H1 (cell line): ENCODE measurements at regions not wholly inside any gene's neighbourhood (a gene's known extent, or its start where the extent isn't known, plus 50 kb on each side); places are given as distances from the start of the nearest gene placed in this dataset.

Source experiments
- CTCF ChIA-PET: fragments of 300-600 bp; sonication (Branson Sonifier 250); formaldehyde crosslinking; loops from one replicate; lab custom pipeline; 2021; ENCODE audit not compliant: partially characterized antibody; lab: Charles Lee
- POLR2A ChIA-PET: fragments of 300-600 bp; sonication (Branson Sonifier 250); formaldehyde crosslinking; loops from one replicate; lab custom pipeline; 2021; ENCODE audit warnings: inconsistent platforms; ENCODE audit not compliant: partially characterized antibody; lab: Charles Lee
- DNase-seq, 2 experiments: peaks; one replicate each; pipeline versions ENCODE4 v3.0.0 to v3.0.0-alpha.2; 2010 to 2022; ENCODE audit warnings: low spot score in 2 of 2, low read depth in 1 of 2, mixed read lengths in 1 of 2
- FAIRE-seq: peaks from 2 replicates; lab custom pipeline; 2011; peaks lifted over from hg19 to GRCh38; lab: Jason Lieb, UNC
- H2AFZ ChIP-seq: 2 replicates; pipeline ENCODE4 v1.8.1; 2012; ENCODE audit warnings: low read length, inconsistent platforms
- H2AK5ac ChIP-seq: 2 replicates; pipeline ENCODE4 v1.6.1; 2013; ENCODE audit warnings: low read depth, low read length
- H2BK120ac ChIP-seq: replicated peaks from 2 replicates; pipeline ENCODE3; 2013; ENCODE audit warnings: low read depth, low read length, inconsistent platforms
- H2BK12ac ChIP-seq: 2 replicates; pipeline ENCODE4 v1.6.1; 2013; ENCODE audit warnings: low read depth, low read length
- H2BK15ac ChIP-seq: 2 replicates; pipeline ENCODE4 v1.6.1; 2013; ENCODE audit warnings: low read length
- H2BK20ac ChIP-seq: 2 replicates; pipeline ENCODE4 v1.6.1; 2013; ENCODE audit warnings: low read length
- H2BK5ac ChIP-seq: 2 replicates; pipeline ENCODE4 v1.6.1; 2013; ENCODE audit warnings: low read depth, low read length
- H3K14ac ChIP-seq: 2 replicates; pipeline ENCODE4 v1.6.1; 2013; ENCODE audit warnings: inconsistent platforms; ENCODE audit not compliant: insufficient read length
- H3K18ac ChIP-seq: 2 replicates; pipeline ENCODE4 v1.6.1; 2013; ENCODE audit warnings: low read length; ENCODE audit errors: extremely low read depth
- H3K23ac ChIP-seq: 2 replicates; pipeline ENCODE4 v1.6.1; 2013; ENCODE audit warnings: inconsistent platforms; ENCODE audit not compliant: insufficient read length
- H3K23me2 ChIP-seq: 2 replicates; pipeline ENCODE4 v1.6.1; 2013; ENCODE audit warnings: low read depth, low read length
- H3K27ac ChIP-seq: 2 replicates; pipeline ENCODE4 v1.6.1; 2011; ENCODE audit warnings: low read depth, low read length, inconsistent platforms
- H3K27me3 ChIP-seq, 4 experiments: replicated peaks in 1 of 4; 1 replicate in 1 of 4; 2 replicates in 3 of 4; pipeline versions ENCODE4 v1.6.1 to v1.8.1; 2011 to 2013; ENCODE audit warnings: low read length in 3 of 4, mild to moderate bottlenecking in 3 of 4, inconsistent platforms in 2 of 4, mixed read lengths in 2 of 4, moderate library complexity in 1 of 4; ENCODE audit not compliant: control insufficient read depth in 3 of 4, insufficient read depth in 3 of 4; ENCODE audit errors: extremely low read depth in 1 of 4
- H3K36me3 ChIP-seq, 4 experiments: 2 replicates each; pipeline versions ENCODE4 v1.6.1 to v1.8.1; 2011 to 2013; ENCODE audit warnings: mild to moderate bottlenecking in 4 of 4, low read length in 3 of 4, moderate library complexity in 2 of 4, control low read depth in 1 of 4, inconsistent platforms in 1 of 4; ENCODE audit not compliant: insufficient read depth in 4 of 4, control insufficient read depth in 2 of 4
- H3K4ac ChIP-seq: replicated peaks from 2 replicates; pipeline ENCODE3; 2013; ENCODE audit warnings: low read length, low read depth, mixed read lengths, inconsistent platforms; ENCODE audit not compliant: insufficient read length
- H3K4me1 ChIP-seq, 4 experiments: replicated peaks in 1 of 4; 1 replicate in 1 of 4; 2 replicates in 3 of 4; pipeline versions ENCODE4 v1.6.1 to v1.8.1; 2011 to 2013; ENCODE audit warnings: low read length in 3 of 4, inconsistent platforms in 2 of 4, mixed read lengths in 1 of 4; ENCODE audit not compliant: insufficient read depth in 4 of 4, control insufficient read depth in 3 of 4
- H3K4me2 ChIP-seq, 2 experiments: 2 replicates each; pipeline versions ENCODE4 v1.6.1 to v1.8.1; 2011 to 2013; ENCODE audit warnings: low read depth in 2 of 2, low read length in 2 of 2, control low read depth in 1 of 2, inconsistent platforms in 1 of 2, mild to moderate bottlenecking in 1 of 2; ENCODE audit not compliant: insufficient read depth in 1 of 2
- H3K4me3 ChIP-seq, 4 experiments: fragments of 200-600, 300-600 bp in 1 of 4; sonication (generic), shearing (Covaris generic), sonication (Bioruptor Twin) in 1 of 4; 2 replicates each; pipeline versions ENCODE4 v1.5.1 to v1.8.1; 2011 to 2016; ENCODE audit warnings: low read length in 4 of 4, low read depth in 3 of 4, control low read depth in 2 of 4, inconsistent platforms in 2 of 4, mild to moderate bottlenecking in 2 of 4, mixed read lengths in 1 of 4, moderate library complexity in 1 of 4; ENCODE audit not compliant: insufficient read depth in 2 of 4; ENCODE audit errors: extremely low read depth in 1 of 4
- H3K56ac ChIP-seq: replicated peaks from 2 replicates; pipeline ENCODE3; 2013; ENCODE audit warnings: low read depth, mild to moderate bottlenecking, mixed read lengths, low read length, inconsistent platforms; ENCODE audit not compliant: insufficient read length
- H3K79me1 ChIP-seq: 2 replicates; pipeline ENCODE4 v1.6.1; 2013; ENCODE audit warnings: low read depth, low read length, control low read depth
- H3K79me2 ChIP-seq, 2 experiments: 2 replicates each; pipeline versions ENCODE4 v1.6.1 to v1.8.1; 2012 to 2013; ENCODE audit warnings: low read length in 2 of 2, mild to moderate bottlenecking in 2 of 2, inconsistent platforms in 1 of 2; ENCODE audit not compliant: insufficient read depth in 2 of 2, control insufficient read depth in 1 of 2
- H3K9ac ChIP-seq, 4 experiments: replicated peaks in 1 of 4; 1 replicate in 1 of 4; 2 replicates in 3 of 4; pipeline versions ENCODE4 v1.6.1 to v1.8.1; 2011 to 2013; ENCODE audit warnings: low read depth in 3 of 4, low read length in 3 of 4, control low read depth in 2 of 4, mild to moderate bottlenecking in 2 of 4, moderate library complexity in 2 of 4, inconsistent platforms in 1 of 4; ENCODE audit errors: extremely low read depth in 1 of 4
- H3K9me3 ChIP-seq, 2 experiments: 2 replicates each; pipeline versions ENCODE4 v1.6.1 to v1.8.1; 2012 to 2013; ENCODE audit warnings: mild to moderate bottlenecking in 2 of 2, moderate library complexity in 2 of 2, control low read depth in 1 of 2, inconsistent platforms in 1 of 2, low read depth in 1 of 2, low read length in 1 of 2, mixed read lengths in 1 of 2; ENCODE audit not compliant: insufficient read depth in 2 of 2
- H4K20me1 ChIP-seq, 2 experiments: replicated peaks in 1 of 2; 2 replicates each; pipeline versions ENCODE3 to v1.8.1; 2011 to 2013; ENCODE audit warnings: inconsistent platforms in 2 of 2, low read length in 2 of 2, mild to moderate bottlenecking in 1 of 2; ENCODE audit not compliant: insufficient read depth in 2 of 2, control insufficient read depth in 1 of 2
- H4K5ac ChIP-seq: 2 replicates; pipeline ENCODE4 v1.6.1; 2013; ENCODE audit warnings: low read length, low read depth, mixed read lengths, inconsistent platforms; ENCODE audit not compliant: insufficient read length
- H4K8ac ChIP-seq: 2 replicates; pipeline ENCODE4 v1.8.0; 2013; ENCODE audit warnings: mild to moderate bottlenecking, moderate library complexity, low read length, inconsistent platforms; ENCODE audit not compliant: insufficient read depth; ENCODE audit errors: extremely low read depth
- H4K91ac ChIP-seq: replicated peaks from 2 replicates; pipeline ENCODE3; 2013; ENCODE audit warnings: low read length, mixed read lengths, inconsistent platforms; ENCODE audit not compliant: insufficient read length
- BACH1 ChIP-seq: IDR thresholded peaks from 2 replicates; pipeline ENCODE4 v1.6.1; 2012; ENCODE audit warnings: low read length, improper control_type of control experiment
- EGR1 ChIP-seq: IDR thresholded peaks from 2 replicates; pipeline ENCODE4 v1.6.1; 2011; ENCODE audit warnings: low read depth, low read length, borderline replicate concordance
- NRF1 ChIP-seq: IDR thresholded peaks from 2 replicates; pipeline ENCODE4 v1.6.1; 2011; ENCODE audit warnings: mild to moderate bottlenecking, low read depth, low read length, improper control_type of control experiment
- POU5F1 ChIP-seq: IDR thresholded peaks from 2 replicates; pipeline ENCODE4 v1.6.1; 2011; ENCODE audit warnings: low read depth, mild to moderate bottlenecking, low read length, moderate library complexity
- YY1 ChIP-seq: IDR thresholded peaks from 2 replicates; pipeline ENCODE4 v1.6.1; 2011; ENCODE audit warnings: low read depth, mild to moderate bottlenecking, low read length
- WGBS, 2 experiments: shearing (Covaris generic) in 1 of 2; methylation state at CpG; one replicate each; pipeline versions ENCODE4 v1.1.6 to v1.1.7; 2013 to 2015; ENCODE audit warnings: low lambda C conversion rate in 2 of 2, mixed read lengths in 2 of 2, inconsistent platforms in 1 of 2, low coverage in 1 of 2, missing lambda C conversion rate in 1 of 2; ENCODE audit not compliant: insufficient replicate concordance in 2 of 2, insufficient coverage in 1 of 2, insufficient read length in 1 of 2; ENCODE audit errors: extremely low coverage in 1 of 2, missing lambda C conversion rate in 1 of 2; 5-methylcytosine and 5-hydroxymethylcytosine counted together

DNA sequence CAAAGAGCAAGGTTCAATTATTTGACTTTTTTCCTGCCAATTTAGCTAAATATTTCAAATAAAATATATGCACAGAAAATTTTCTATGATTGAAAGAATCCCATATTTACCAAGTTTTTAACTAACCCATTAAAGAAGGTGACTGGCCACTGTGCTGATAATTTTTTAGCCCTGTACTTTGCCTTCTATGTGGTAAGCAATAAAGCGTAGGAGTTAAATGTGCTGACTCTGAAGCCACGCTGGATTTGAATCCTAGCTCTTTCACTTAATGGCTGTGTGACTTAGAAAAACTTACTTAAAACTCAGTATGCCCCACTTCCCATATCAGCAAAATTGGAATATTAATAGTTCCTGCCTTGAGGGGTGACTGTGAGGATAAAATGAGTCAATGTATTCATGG is 82.1 kb downstream of the NEUROD6 start:
- Histone ChIP-seq H3K23ac (no peak overlapping the region), H3K23me2 (no peaks in the 10 kb centered on the region; the same call in 1 of the 2 replicates), H4K20me1 (no peaks in the 10 kb centered on the region), H3K79me1 (no peaks in the 10 kb centered on the region), H3K4me1 (peaks cover 1 to 6% (median 3%) of the 10 kb centered on the region in 4 experiments; a peak in 3 of 7 replicates), H4K5ac (no peak overlapping the region), H3K56ac (no peak overlapping the region), H2BK12ac (no peak overlapping the region), H3K9ac (no peak overlapping the region), H3K27me3 (no peaks in the 10 kb centered on the region), H2AFZ (no peak overlapping the region), H3K14ac (no peak overlapping the region), H3K4me3 (no peak overlapping the region), H3K27ac (no peak overlapping the region), H3K79me2 (no peaks in the 10 kb centered on the region), H3K9me3 (no peaks in the 10 kb centered on the region), H2BK20ac (no peak overlapping the region), H3K4me2 (no peak overlapping the region), H2BK120ac (no peak overlapping the region), H4K91ac (no peak overlapping the region), H2AK5ac (no peak overlapping the region), H3K36me3 (no peaks in the 10 kb centered on the region), H4K8ac (no peak overlapping the region), H3K18ac (no peak overlapping the region), H2BK15ac (no peak overlapping the region), H2BK5ac (no peak overlapping the region), H3K4ac (no peak overlapping the region)
- TF ChIP-seq BACH1 (no peak), EGR1 (no peak), POU5F1 (no peak), NRF1 (no peak), YY1 (no peak)
- DNase-seq, result no peak
- CTCF ChIA-PET, result interaction anchor here (1.0 kb wide), 1 partner anchor 10 kb away, joined by 3 read pairs; no protein-coding TSS in a partner anchor
- POLR2A ChIA-PET, result no interaction called here
- WGBS, 2 experiments, result 47% methylated on average over 2 of the region's 2 CpGs; no CpG with 5 or more reads in 1 of the 2 experiments
- FAIRE-seq, result no peak
